MCF 10A (cell line): ENCODE measurements at regions not wholly inside any gene's neighbourhood (a gene's known extent, or its start where the extent isn't known, plus 50 kb on each side); places are given as distances from the start of the nearest gene placed in this dataset.

Experiments
- BruUV-seq: library from RNA; stranded (reverse); fragments of 400-500 nt; replicated peaks from 2 replicates; lab custom pipeline; 2021; lab: Mats Ljungman, UMichigan
- CTCF ChIA-PET: fragments of 300-600 bp; sonication (Branson Sonifier 250); formaldehyde crosslinking; extraction: SDS; loops from one replicate; lab custom pipeline; 2021; ENCODE audit warnings: antibody characterized with exemption, inconsistent platforms; lab: Yijun Ruan, JAX
- POLR2A ChIA-PET: fragments of 300-600, 350-650 bp; sonication (Branson Sonifier 250); formaldehyde crosslinking; extraction: SDS; loops from one replicate; lab custom pipeline; 2020; ENCODE audit warnings: antibody characterized with exemption, inconsistent platforms; lab: Yijun Ruan, JAX
- DNase-seq: peaks from one replicate; pipeline ENCODE4 v3.0.0-alpha.2; 2018; ENCODE audit not compliant: unreplicated experiment
- H3K27ac Mint-ChIP-seq: one replicate; pipeline ENCODE4 v1.8.0; 2022; ENCODE audit warnings: mild to moderate bottlenecking, low read depth, mixed read lengths; ENCODE audit not compliant: unreplicated experiment
- H3K27me3 Mint-ChIP-seq: one replicate; pipeline ENCODE4 v1.8.0; 2022; ENCODE audit warnings: mixed read lengths; ENCODE audit not compliant: insufficient read depth, unreplicated experiment
- H3K36me3 Mint-ChIP-seq: one replicate; pipeline ENCODE4 v1.8.0; 2022; ENCODE audit warnings: mild to moderate bottlenecking, moderate library complexity, mixed read lengths; ENCODE audit not compliant: insufficient read depth, unreplicated experiment
- H3K4me1 Mint-ChIP-seq: one replicate; pipeline ENCODE4 v1.8.0; 2022; ENCODE audit warnings: mixed read lengths; ENCODE audit not compliant: insufficient read depth, unreplicated experiment
- H3K4me3 Mint-ChIP-seq: one replicate; pipeline ENCODE4 v1.8.0; 2022; ENCODE audit warnings: mild to moderate bottlenecking, moderate library complexity, mixed read lengths; ENCODE audit not compliant: unreplicated experiment
- H3K9me3 Mint-ChIP-seq: one replicate; pipeline ENCODE4 v1.8.0; 2022; ENCODE audit warnings: mixed read lengths; ENCODE audit not compliant: unreplicated experiment
- intact Hi-C: fragments of 100-400 bp; cut with micrococcal nuclease; formaldehyde crosslinking; loops from 2 replicates; pipeline ENCODE4 v1.14.1; 2022
- TF ChIP-seq, protein P1 (sequence below): fragments of 200-600 bp; IDR thresholded peaks from one replicate; pipeline ENCODE4 v1.8.0; 2022; ENCODE audit warnings: antibody characterized with exemption, mild to moderate bottlenecking; ENCODE audit not compliant: unreplicated experiment

DNA sequence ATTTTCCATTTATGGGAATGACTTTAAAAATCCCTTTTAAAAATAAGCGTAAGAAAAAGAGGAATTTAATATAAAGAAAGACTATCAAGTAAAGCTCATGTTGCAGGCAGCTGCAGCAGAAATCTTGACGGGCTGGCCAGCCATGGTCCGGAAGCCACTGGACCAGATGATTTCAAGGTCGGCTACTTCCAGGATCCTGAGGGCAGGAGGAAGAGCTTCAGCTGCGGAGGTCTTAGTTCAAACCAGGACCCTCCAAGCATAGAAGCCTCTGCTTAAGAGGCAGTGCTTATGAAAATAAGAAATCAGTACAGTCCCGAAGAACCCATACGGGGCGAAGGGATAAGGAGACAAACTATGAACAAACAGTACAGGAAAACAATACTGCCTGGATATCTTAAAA, 220.2 kb upstream of the CELF2 start:
- TF ChIP-seq, protein P1, sequence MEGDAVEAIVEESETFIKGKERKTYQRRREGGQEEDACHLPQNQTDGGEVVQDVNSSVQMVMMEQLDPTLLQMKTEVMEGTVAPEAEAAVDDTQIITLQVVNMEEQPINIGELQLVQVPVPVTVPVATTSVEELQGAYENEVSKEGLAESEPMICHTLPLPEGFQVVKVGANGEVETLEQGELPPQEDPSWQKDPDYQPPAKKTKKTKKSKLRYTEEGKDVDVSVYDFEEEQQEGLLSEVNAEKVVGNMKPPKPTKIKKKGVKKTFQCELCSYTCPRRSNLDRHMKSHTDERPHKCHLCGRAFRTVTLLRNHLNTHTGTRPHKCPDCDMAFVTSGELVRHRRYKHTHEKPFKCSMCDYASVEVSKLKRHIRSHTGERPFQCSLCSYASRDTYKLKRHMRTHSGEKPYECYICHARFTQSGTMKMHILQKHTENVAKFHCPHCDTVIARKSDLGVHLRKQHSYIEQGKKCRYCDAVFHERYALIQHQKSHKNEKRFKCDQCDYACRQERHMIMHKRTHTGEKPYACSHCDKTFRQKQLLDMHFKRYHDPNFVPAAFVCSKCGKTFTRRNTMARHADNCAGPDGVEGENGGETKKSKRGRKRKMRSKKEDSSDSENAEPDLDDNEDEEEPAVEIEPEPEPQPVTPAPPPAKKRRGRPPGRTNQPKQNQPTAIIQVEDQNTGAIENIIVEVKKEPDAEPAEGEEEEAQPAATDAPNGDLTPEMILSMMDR = no peak
- H3K4me3 Mint-ChIP-seq = no peak overlapping the region
- peaks cover 44% of the 10 kb centered on the region for H3K4me1 Mint-ChIP-seq
- no peak for DNase-seq
- H3K27ac Mint-ChIP-seq = peak overlapping the region; percentile 78
- no peaks in the 10 kb centered on the region for H3K36me3 Mint-ChIP-seq
- no TSS peak for BruUV-seq
- H3K9me3 Mint-ChIP-seq = no peaks in the 10 kb centered on the region
- intact Hi-C loops = loop anchor here (2.0 kb wide), 1 partner anchor 29 kb away; no protein-coding TSS in a partner anchor
- ChIA-PET CTCF (interaction anchor here (0.6 kb wide), 4 partner anchors 209 to 1876 kb away, joined by 3 to 7 read pairs (median 4); no protein-coding TSS in a partner anchor), POLR2A (interaction anchor here (0.8 to 2.0 kb wide), 3 partner anchors 8 to 33 kb away, joined by 3 to 17 read pairs (median 4); no protein-coding TSS in a partner anchor)
- H3K27me3 Mint-ChIP-seq = no peaks in the 10 kb centered on the region

DNA sequence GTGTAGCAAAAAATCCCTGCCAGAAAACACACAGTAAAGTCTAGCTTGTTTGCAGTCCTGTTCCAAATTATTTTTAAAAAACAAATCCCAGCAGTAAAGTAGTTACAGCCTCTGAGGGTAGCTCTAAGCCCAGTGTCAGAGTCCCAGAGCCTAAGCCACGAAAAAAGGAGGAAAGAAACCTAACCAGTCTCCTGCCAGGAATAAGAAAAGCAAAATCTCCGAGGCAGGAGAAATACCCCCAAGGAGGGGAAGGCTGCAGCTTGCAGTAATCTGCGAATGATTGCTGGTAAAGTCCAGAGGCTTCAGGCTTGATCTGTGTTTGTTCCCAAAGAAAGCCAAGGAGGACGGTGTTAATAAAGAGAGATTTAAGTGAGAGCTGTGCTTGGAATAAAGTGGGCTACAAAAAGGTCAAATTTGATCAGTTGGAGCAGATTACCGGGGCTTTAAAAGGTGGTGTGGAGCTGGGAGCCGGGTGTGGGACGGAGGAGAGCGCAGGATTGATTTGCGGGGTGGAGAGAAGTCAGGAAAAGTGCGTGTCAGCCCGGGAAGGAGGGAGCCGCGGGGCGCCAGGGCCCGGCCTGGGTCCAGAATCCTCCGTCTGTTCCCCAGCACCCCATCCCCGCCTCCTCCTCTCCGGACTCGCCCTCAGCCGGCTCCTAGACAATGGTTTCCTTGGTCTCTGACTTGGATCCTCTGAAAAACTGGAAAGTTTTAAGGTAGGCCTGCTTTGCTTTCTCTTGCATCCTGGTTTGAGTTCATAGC, 219.4 kb upstream of the CELF2 start:
- Mint-ChIP-seq H3K36me3 (no peaks in the 10 kb centered on the region), H3K4me3 (no peak overlapping the region), H3K9me3 (no peaks in the 10 kb centered on the region), H3K27ac (no peak overlapping the region), H3K27me3 (no peaks in the 10 kb centered on the region), H3K4me1 (peaks cover 36% of the 10 kb centered on the region)
- ChIA-PET CTCF (interaction anchor here (0.6 kb wide), 1 partner anchor 1876 kb away, joined by 3 read pairs; no protein-coding TSS in a partner anchor), POLR2A (interaction anchor here (0.8 kb wide), 1 partner anchor 33 kb away, joined by 4 read pairs; no protein-coding TSS in a partner anchor)
- intact Hi-C loops = no loop called here
- DNase-seq = no peak
- no TSS peak for BruUV-seq
- TF ChIP-seq, protein P1 = no peak

DNA sequence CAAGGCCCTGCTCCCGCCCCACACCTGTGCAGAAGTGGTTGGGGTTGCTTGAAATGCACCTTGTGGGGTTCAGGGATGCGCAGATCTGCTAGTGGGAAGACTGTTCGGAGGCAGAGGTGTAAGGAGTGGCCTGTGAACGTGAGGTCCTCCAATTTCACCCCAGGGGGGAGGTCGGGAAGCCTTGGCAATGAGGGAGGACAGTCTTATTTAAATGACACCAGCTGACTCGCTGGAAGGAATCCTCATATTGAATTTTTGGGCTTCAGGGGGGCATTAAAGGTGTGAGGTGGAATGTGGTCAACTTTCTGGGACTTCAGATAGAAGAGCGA, 218.8 kb upstream of the CELF2 start:
- no peaks in the 10 kb centered on the region for H3K36me3 Mint-ChIP-seq
- peaks cover 34% of the 10 kb centered on the region for H3K4me1 Mint-ChIP-seq
- intact Hi-C loops = no loop called here
- H3K9me3 Mint-ChIP-seq = no peaks in the 10 kb centered on the region
- CTCF ChIA-PET = no interaction called here
- BruUV-seq = no TSS peak
- POLR2A ChIA-PET = no interaction called here
- H3K27me3 Mint-ChIP-seq = no peaks in the 10 kb centered on the region
- DNase-seq = no peak
- TF ChIP-seq, protein P1 = no peak
- H3K27ac Mint-ChIP-seq = no peak overlapping the region
- no peak overlapping the region for H3K4me3 Mint-ChIP-seq

DNA sequence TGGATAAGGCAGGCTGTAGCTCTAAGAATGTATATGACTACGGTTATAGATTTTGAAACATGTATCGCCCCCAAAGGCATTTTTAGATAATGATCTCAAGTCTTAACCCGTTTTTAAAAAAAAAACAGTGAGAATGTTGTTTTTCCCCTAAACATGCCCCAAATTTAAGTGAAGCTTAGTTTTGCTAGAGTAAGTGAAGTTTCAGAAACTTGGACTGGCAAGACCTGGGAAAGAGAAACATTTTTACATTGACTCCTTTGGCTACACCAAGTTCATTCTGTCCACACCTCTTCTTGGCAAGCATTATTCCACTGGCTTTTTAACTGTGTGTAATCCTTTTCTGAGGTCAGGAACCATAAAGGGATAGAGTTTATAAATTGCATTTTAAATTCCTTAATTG, 216.7 kb upstream of the CELF2 start:
- H3K27ac Mint-ChIP-seq = no peak overlapping the region
- TF ChIP-seq, protein P1 = no peak
- no peaks in the 10 kb centered on the region for H3K9me3 Mint-ChIP-seq
- H3K36me3 Mint-ChIP-seq = no peaks in the 10 kb centered on the region
- no peak for DNase-seq
- ChIA-PET POLR2A (no interaction called here), CTCF (no interaction called here)
- no TSS peak for BruUV-seq
- peaks cover 27% of the 10 kb centered on the region for H3K4me1 Mint-ChIP-seq
- H3K27me3 Mint-ChIP-seq = no peaks in the 10 kb centered on the region
- H3K4me3 Mint-ChIP-seq = no peak overlapping the region
- intact Hi-C loops = no loop called here
